ENCODE measurements at regions not wholly inside any gene's neighbourhood (a gene's known extent, or its start where the extent isn't known, plus 50 kb on each side); places are given as distances from the start of the nearest gene placed in this dataset.

- TF ChIP-seq GABPA (IDR thresholded peaks at IDR 0.05; ENCODE audit: borderline replicate concordance, insufficient read depth, low read length) (no peak), RFX5 (IDR thresholded peaks at IDR 0.05; ENCODE audit: borderline replicate concordance, low read depth, low read length) (no peak), KDM1A (IDR thresholded peaks at IDR 0.05; ENCODE audit: borderline replicate concordance, low read length) (no peak)
These were observed 409.0 kb downstream of the TUSC7 start (continued) for GRCh38 chr3:117118604-117119003.
